ENCODE measurements at regions not wholly inside any gene's neighbourhood (a gene's known extent, or its start where the extent isn't known, plus 50 kb on each side); places are given as distances from the start of the nearest gene placed in this dataset.

GRCh38 chr4:140316799-140317198, 56.6 kb upstream of the SCOC start:
- DNase-seq, result no peak

- DNase-seq, result no peak
Measured at GRCh38 chr4:140315970-140316369, 57.5 kb upstream of the SCOC start.

- no peak for DNase-seq
Measured at GRCh38 chr4:140315438-140315837, 58.0 kb upstream of the SCOC start.

GRCh38 chr4:140315019-140315418, 58.4 kb upstream of the SCOC start:
- no peak for DNase-seq

- no peak for DNase-seq
Measured at GRCh38 chr4:140312100-140312499, 61.3 kb upstream of the SCOC start.

- no peak for DNase-seq
Measured at GRCh38 chr4:140311257-140311835, 62.1 kb upstream of the SCOC start.

GRCh38 chr4:140309124-140309870, 64.1 kb upstream of the SCOC start:
- DNase-seq, result no peak

- DNase-seq, result peak; percentile 70
Measured at GRCh38 chr4:140308366-140309123, 64.9 kb upstream of the SCOC start.

- DNase-seq, result no peak
Measured at GRCh38 chr4:140305053-140305452, 68.4 kb upstream of the SCOC start.

- no peak for DNase-seq
Measured at GRCh38 chr4:140304346-140304745, 69.1 kb upstream of the SCOC start.

GRCh38 chr4:140302151-140302859, 71.1 kb upstream of the SCOC start:
- no peak for DNase-seq

GRCh38 chr4:140300271-140300970, 73.0 kb upstream of the SCOC start:
- peak; percentile 5 for DNase-seq

- DNase-seq, result no peak
Measured at GRCh38 chr4:140298001-140298400, 75.4 kb upstream of the SCOC start.

GRCh38 chr4:140297221-140297570, 76.2 kb upstream of the SCOC start:
- DNase-seq, result no peak

- peak; percentile 14 for DNase-seq
Measured at GRCh38 chr4:140296335-140297220, 76.9 kb upstream of the SCOC start.

- DNase-seq, result no peak
Measured at GRCh38 chr4:140293979-140294378, 79.5 kb upstream of the SCOC start.

GRCh38 chr4:140291259-140291658, 82.2 kb upstream of the SCOC start:
- peak; percentile 51 for DNase-seq

GRCh38 chr4:140289486-140289885, 84.0 kb upstream of the SCOC start:
- no peak for DNase-seq

GRCh38 chr4:140286456-140286855, 87.0 kb upstream of the SCOC start:
- DNase-seq, result peak; percentile 71

- no peak for DNase-seq
Measured at GRCh38 chr4:140284456-140284855, 89.0 kb upstream of the SCOC start.

GRCh38 chr4:140281828-140282552, 91.5 kb upstream of the SCOC start:
- DNase-seq, result no peak

Data from NCI-H446 treated with DMSO at 0.1 percent for 48 hours (cell line).